SH-SY5Y (cell line): ENCODE measurements at regions not wholly inside any gene's neighbourhood (a gene's known extent, or its start where the extent isn't known, plus 50 kb on each side); places are given as distances from the start of the nearest gene placed in this dataset.

Experiments
- GATA2 ChIP-seq: IDR thresholded peaks from 2 replicates; pipeline ENCODE4 v1.6.1; 2011; ENCODE audit warnings: mild to moderate bottlenecking, low read depth, low read length
- GATA3 ChIP-seq: IDR thresholded peaks from 2 replicates; pipeline ENCODE4 v1.6.1; 2011; ENCODE audit warnings: low read depth, mild to moderate bottlenecking, low read length, moderate library complexity

- TF ChIP-seq GATA2 (no peak), GATA3 (no peak)
Observed at GRCh38 chr12:30067146-30067545, 283.4 kb upstream of the TMTC1 start.
